H1 (cell line): ENCODE measurements at regions not wholly inside any gene's neighbourhood (a gene's known extent, or its start where the extent isn't known, plus 50 kb on each side); places are given as distances from the start of the nearest gene placed in this dataset.

Experiments
- CTCF ChIA-PET: fragments of 300-600 bp; sonication (Branson Sonifier 250); formaldehyde crosslinking; loops from one replicate; lab custom pipeline; 2021; ENCODE audit not compliant: partially characterized antibody; lab: Charles Lee
- POLR2A ChIA-PET: fragments of 300-600 bp; sonication (Branson Sonifier 250); formaldehyde crosslinking; loops from one replicate; lab custom pipeline; 2021; ENCODE audit warnings: inconsistent platforms; ENCODE audit not compliant: partially characterized antibody; lab: Charles Lee
- DNase-seq, 2 experiments: peaks; one replicate each; pipeline versions ENCODE4 v3.0.0 to v3.0.0-alpha.2; 2010 to 2022; ENCODE audit warnings: low spot score in 2 of 2, low read depth in 1 of 2, mixed read lengths in 1 of 2
- FAIRE-seq: peaks from 2 replicates; lab custom pipeline; 2011; peaks lifted over from hg19 to GRCh38; lab: Jason Lieb, UNC
- H2AFZ ChIP-seq: 2 replicates; pipeline ENCODE4 v1.8.1; 2012; ENCODE audit warnings: low read length, inconsistent platforms
- H2AK5ac ChIP-seq: 2 replicates; pipeline ENCODE4 v1.6.1; 2013; ENCODE audit warnings: low read depth, low read length
- H2BK120ac ChIP-seq: replicated peaks from 2 replicates; pipeline ENCODE3; 2013; ENCODE audit warnings: low read depth, low read length, inconsistent platforms
- H2BK12ac ChIP-seq: 2 replicates; pipeline ENCODE4 v1.6.1; 2013; ENCODE audit warnings: low read depth, low read length
- H2BK15ac ChIP-seq: 2 replicates; pipeline ENCODE4 v1.6.1; 2013; ENCODE audit warnings: low read length
- H2BK20ac ChIP-seq: 2 replicates; pipeline ENCODE4 v1.6.1; 2013; ENCODE audit warnings: low read length
- H2BK5ac ChIP-seq: 2 replicates; pipeline ENCODE4 v1.6.1; 2013; ENCODE audit warnings: low read depth, low read length
- H3K14ac ChIP-seq: 2 replicates; pipeline ENCODE4 v1.6.1; 2013; ENCODE audit warnings: inconsistent platforms; ENCODE audit not compliant: insufficient read length
- H3K18ac ChIP-seq: 2 replicates; pipeline ENCODE4 v1.6.1; 2013; ENCODE audit warnings: low read length; ENCODE audit errors: extremely low read depth
- H3K23ac ChIP-seq: 2 replicates; pipeline ENCODE4 v1.6.1; 2013; ENCODE audit warnings: inconsistent platforms; ENCODE audit not compliant: insufficient read length
- H3K23me2 ChIP-seq: 2 replicates; pipeline ENCODE4 v1.6.1; 2013; ENCODE audit warnings: low read depth, low read length
- H3K27ac ChIP-seq: 2 replicates; pipeline ENCODE4 v1.6.1; 2011; ENCODE audit warnings: low read depth, low read length, inconsistent platforms
- H3K27me3 ChIP-seq, 4 experiments: replicated peaks in 1 of 4; 1 replicate in 1 of 4; 2 replicates in 3 of 4; pipeline versions ENCODE4 v1.6.1 to v1.8.1; 2011 to 2013; ENCODE audit warnings: low read length in 3 of 4, mild to moderate bottlenecking in 3 of 4, inconsistent platforms in 2 of 4, mixed read lengths in 2 of 4, moderate library complexity in 1 of 4; ENCODE audit not compliant: control insufficient read depth in 3 of 4, insufficient read depth in 3 of 4; ENCODE audit errors: extremely low read depth in 1 of 4
- H3K36me3 ChIP-seq, 4 experiments: 2 replicates each; pipeline versions ENCODE4 v1.6.1 to v1.8.1; 2011 to 2013; ENCODE audit warnings: mild to moderate bottlenecking in 4 of 4, low read length in 3 of 4, moderate library complexity in 2 of 4, control low read depth in 1 of 4, inconsistent platforms in 1 of 4; ENCODE audit not compliant: insufficient read depth in 4 of 4, control insufficient read depth in 2 of 4
- H3K4ac ChIP-seq: replicated peaks from 2 replicates; pipeline ENCODE3; 2013; ENCODE audit warnings: low read length, low read depth, mixed read lengths, inconsistent platforms; ENCODE audit not compliant: insufficient read length
- H3K4me1 ChIP-seq, 4 experiments: replicated peaks in 1 of 4; 1 replicate in 1 of 4; 2 replicates in 3 of 4; pipeline versions ENCODE4 v1.6.1 to v1.8.1; 2011 to 2013; ENCODE audit warnings: low read length in 3 of 4, inconsistent platforms in 2 of 4, mixed read lengths in 1 of 4; ENCODE audit not compliant: insufficient read depth in 4 of 4, control insufficient read depth in 3 of 4
- H3K4me2 ChIP-seq, 2 experiments: 2 replicates each; pipeline versions ENCODE4 v1.6.1 to v1.8.1; 2011 to 2013; ENCODE audit warnings: low read depth in 2 of 2, low read length in 2 of 2, control low read depth in 1 of 2, inconsistent platforms in 1 of 2, mild to moderate bottlenecking in 1 of 2; ENCODE audit not compliant: insufficient read depth in 1 of 2
- H3K4me3 ChIP-seq, 4 experiments: fragments of 200-600, 300-600 bp in 1 of 4; sonication (generic), shearing (Covaris generic), sonication (Bioruptor Twin) in 1 of 4; 2 replicates each; pipeline versions ENCODE4 v1.5.1 to v1.8.1; 2011 to 2016; ENCODE audit warnings: low read length in 4 of 4, low read depth in 3 of 4, control low read depth in 2 of 4, inconsistent platforms in 2 of 4, mild to moderate bottlenecking in 2 of 4, mixed read lengths in 1 of 4, moderate library complexity in 1 of 4; ENCODE audit not compliant: insufficient read depth in 2 of 4; ENCODE audit errors: extremely low read depth in 1 of 4
- H3K56ac ChIP-seq: replicated peaks from 2 replicates; pipeline ENCODE3; 2013; ENCODE audit warnings: low read depth, mild to moderate bottlenecking, mixed read lengths, low read length, inconsistent platforms; ENCODE audit not compliant: insufficient read length
- H3K79me1 ChIP-seq: 2 replicates; pipeline ENCODE4 v1.6.1; 2013; ENCODE audit warnings: low read depth, low read length, control low read depth
- H3K79me2 ChIP-seq, 2 experiments: 2 replicates each; pipeline versions ENCODE4 v1.6.1 to v1.8.1; 2012 to 2013; ENCODE audit warnings: low read length in 2 of 2, mild to moderate bottlenecking in 2 of 2, inconsistent platforms in 1 of 2; ENCODE audit not compliant: insufficient read depth in 2 of 2, control insufficient read depth in 1 of 2
- H3K9ac ChIP-seq, 4 experiments: replicated peaks in 1 of 4; 1 replicate in 1 of 4; 2 replicates in 3 of 4; pipeline versions ENCODE4 v1.6.1 to v1.8.1; 2011 to 2013; ENCODE audit warnings: low read depth in 3 of 4, low read length in 3 of 4, control low read depth in 2 of 4, mild to moderate bottlenecking in 2 of 4, moderate library complexity in 2 of 4, inconsistent platforms in 1 of 4; ENCODE audit errors: extremely low read depth in 1 of 4
- H3K9me3 ChIP-seq, 2 experiments: 2 replicates each; pipeline versions ENCODE4 v1.6.1 to v1.8.1; 2012 to 2013; ENCODE audit warnings: mild to moderate bottlenecking in 2 of 2, moderate library complexity in 2 of 2, control low read depth in 1 of 2, inconsistent platforms in 1 of 2, low read depth in 1 of 2, low read length in 1 of 2, mixed read lengths in 1 of 2; ENCODE audit not compliant: insufficient read depth in 2 of 2
- H4K20me1 ChIP-seq, 2 experiments: replicated peaks in 1 of 2; 2 replicates each; pipeline versions ENCODE3 to v1.8.1; 2011 to 2013; ENCODE audit warnings: inconsistent platforms in 2 of 2, low read length in 2 of 2, mild to moderate bottlenecking in 1 of 2; ENCODE audit not compliant: insufficient read depth in 2 of 2, control insufficient read depth in 1 of 2
- H4K5ac ChIP-seq: 2 replicates; pipeline ENCODE4 v1.6.1; 2013; ENCODE audit warnings: low read length, low read depth, mixed read lengths, inconsistent platforms; ENCODE audit not compliant: insufficient read length
- H4K8ac ChIP-seq: 2 replicates; pipeline ENCODE4 v1.8.0; 2013; ENCODE audit warnings: mild to moderate bottlenecking, moderate library complexity, low read length, inconsistent platforms; ENCODE audit not compliant: insufficient read depth; ENCODE audit errors: extremely low read depth
- H4K91ac ChIP-seq: replicated peaks from 2 replicates; pipeline ENCODE3; 2013; ENCODE audit warnings: low read length, mixed read lengths, inconsistent platforms; ENCODE audit not compliant: insufficient read length
- HDAC6 ChIP-seq: IDR thresholded peaks from one replicate; pipeline ENCODE4 v1.7.1; 2012; ENCODE audit warnings: low read depth, mild to moderate bottlenecking, inconsistent platforms, low read length, moderate library complexity
- MAFK ChIP-seq: IDR thresholded peaks from 2 replicates; pipeline ENCODE4 v1.6.1; 2012; ENCODE audit warnings: low read depth, mild to moderate bottlenecking, improper control_type of control experiment, low read length
- NRF1 ChIP-seq: IDR thresholded peaks from 2 replicates; pipeline ENCODE4 v1.6.1; 2011; ENCODE audit warnings: mild to moderate bottlenecking, low read depth, low read length, improper control_type of control experiment
- SP4 ChIP-seq: IDR thresholded peaks from 2 replicates; pipeline ENCODE4 v1.6.1; 2012; ENCODE audit warnings: low read length, inconsistent platforms
- TAF7 ChIP-seq: optimal IDR thresholded peaks from 2 replicates; pipeline ENCODE3; 2011; ENCODE audit warnings: low read depth, mild to moderate bottlenecking, inconsistent platforms, low read length, moderate library complexity, borderline replicate concordance
- TBP ChIP-seq: IDR thresholded peaks from 2 replicates; pipeline ENCODE4 v1.6.1; 2011; ENCODE audit warnings: low read depth, low read length, improper control_type of control experiment
- WGBS, 2 experiments: shearing (Covaris generic) in 1 of 2; methylation state at CpG; one replicate each; pipeline versions ENCODE4 v1.1.6 to v1.1.7; 2013 to 2015; ENCODE audit warnings: low lambda C conversion rate in 2 of 2, mixed read lengths in 2 of 2, inconsistent platforms in 1 of 2, low coverage in 1 of 2, missing lambda C conversion rate in 1 of 2; ENCODE audit not compliant: insufficient replicate concordance in 2 of 2, insufficient coverage in 1 of 2, insufficient read length in 1 of 2; ENCODE audit errors: extremely low coverage in 1 of 2, missing lambda C conversion rate in 1 of 2; 5-methylcytosine and 5-hydroxymethylcytosine counted together
- TF ChIP-seq, protein P1 (sequence below): IDR thresholded peaks from 2 replicates; pipeline ENCODE4 v1.6.1; 2011; ENCODE audit warnings: low read length, improper control_type of control experiment

DNA sequence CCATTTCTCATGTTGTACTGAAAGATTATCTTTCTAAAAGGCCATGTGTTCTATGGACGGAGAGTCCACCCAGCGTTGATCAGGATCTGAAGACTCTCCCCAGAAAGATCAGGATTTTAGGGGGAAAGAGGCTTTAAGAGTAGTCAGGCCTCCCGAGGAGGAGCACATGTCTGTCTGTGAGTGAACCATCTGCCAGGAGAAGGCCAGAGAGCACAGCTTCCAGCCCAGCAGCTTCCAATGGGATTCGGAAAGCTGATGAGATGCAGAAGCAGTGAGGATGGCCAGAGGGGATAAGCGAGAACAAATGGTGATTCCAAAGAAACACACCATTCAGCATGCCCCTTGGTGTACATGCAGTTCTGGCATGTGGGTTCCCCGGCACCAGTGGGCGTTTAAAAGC, 88.5 kb upstream of the TCERG1L start:
- CTCF ChIA-PET, result interaction anchor here (1.0 to 2.2 kb wide), 2 partner anchors 29 to 54 kb away, joined by 3 to 7 read pairs; no protein-coding TSS in a partner anchor
- no peak overlapping the region for H2BK15ac ChIP-seq
- no peak overlapping the region for H2AFZ ChIP-seq

More for the DNA sequence above, 88.5 kb upstream of the TCERG1L start:
- Histone ChIP-seq H3K9me3 (no peaks in the 10 kb centered on the region), H3K79me2 (no peaks in the 10 kb centered on the region), H2BK12ac (no peak overlapping the region), H3K4me2 (no peak overlapping the region), H3K18ac (no peak overlapping the region), H3K9ac (no peak overlapping the region), H4K20me1 (no peaks in the 10 kb centered on the region), H2BK5ac (no peak overlapping the region), H3K27me3 (no peaks in the 10 kb centered on the region), H3K23ac (no peak overlapping the region), H2AK5ac (no peak overlapping the region), H4K91ac (no peak overlapping the region), H4K8ac (no peak overlapping the region), H3K27ac (no peak overlapping the region), H3K4me1 (peaks cover 0 to 4% (median 0%) of the 10 kb centered on the region in 4 experiments; a peak in 2 of 7 replicates), H3K79me1 (no peaks in the 10 kb centered on the region), H4K5ac (no peak overlapping the region), H3K4ac (no peak overlapping the region), H2BK20ac (no peak overlapping the region), H3K36me3 (no peaks in the 10 kb centered on the region), H2BK120ac (no peak overlapping the region), H3K14ac (no peak overlapping the region), H3K23me2 (no peaks in the 10 kb centered on the region), H3K4me3 (no peak overlapping the region), H3K56ac (no peak overlapping the region)
- POLR2A ChIA-PET, result no interaction called here
- FAIRE-seq (no peak), DNase-seq (no peak)
- TF ChIP-seq TAF7 (no peak), TBP (no peak), HDAC6 (no peak), NRF1 (no peak), MAFK (no peak), SP4 (no peak)
- TF ChIP-seq, protein P1, sequence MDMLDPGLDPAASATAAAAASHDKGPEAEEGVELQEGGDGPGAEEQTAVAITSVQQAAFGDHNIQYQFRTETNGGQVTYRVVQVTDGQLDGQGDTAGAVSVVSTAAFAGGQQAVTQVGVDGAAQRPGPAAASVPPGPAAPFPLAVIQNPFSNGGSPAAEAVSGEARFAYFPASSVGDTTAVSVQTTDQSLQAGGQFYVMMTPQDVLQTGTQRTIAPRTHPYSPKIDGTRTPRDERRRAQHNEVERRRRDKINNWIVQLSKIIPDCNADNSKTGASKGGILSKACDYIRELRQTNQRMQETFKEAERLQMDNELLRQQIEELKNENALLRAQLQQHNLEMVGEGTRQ, result no peak
- WGBS, 2 experiments, result 88% methylated on average over 7 of the region's 7 CpGs; no CpG with 5 or more reads in 1 of the 2 experiments
